Endodermal cell (in vitro differentiated cells): ENCODE measurements at regions not wholly inside any gene's neighbourhood (a gene's known extent, or its start where the extent isn't known, plus 50 kb on each side); places are given as distances from the start of the nearest gene placed in this dataset.
A peak's percentile ranks its signal among the peaks of the same experiment; 100 is the strongest.

Experiments used
- DNase-seq: peaks from one replicate; pipeline ENCODE4 v3.0.0-alpha.2; 2017
- H3K27ac ChIP-seq: 2 replicates; pipeline ENCODE4 v1.5.1; 2013; ENCODE audit warnings: mild to moderate bottlenecking, low read depth, low read length, moderate library complexity
- H3K27me3 ChIP-seq: 2 replicates; pipeline ENCODE4 v1.6.1; 2013; ENCODE audit warnings: mild to moderate bottlenecking, low read length, moderate library complexity; ENCODE audit not compliant: insufficient read depth, control insufficient read depth, poor library complexity, severe bottlenecking
- H3K36me3 ChIP-seq: 2 replicates; pipeline ENCODE4 v1.7.0; 2013; ENCODE audit warnings: mild to moderate bottlenecking, low read length, moderate library complexity; ENCODE audit not compliant: control insufficient read depth, insufficient read depth
- H3K4me1 ChIP-seq: one replicate; pipeline ENCODE4 v1.7.0; 2013; ENCODE audit warnings: low read length; ENCODE audit not compliant: control insufficient read depth, insufficient read depth
- H3K4me3 ChIP-seq: 2 replicates; pipeline ENCODE4 v1.5.1; 2013; ENCODE audit warnings: mild to moderate bottlenecking, low read length, moderate library complexity
- H3K9ac ChIP-seq: 2 replicates; pipeline ENCODE4 v1.6.1; 2013; ENCODE audit warnings: mild to moderate bottlenecking, low read length, moderate library complexity; ENCODE audit not compliant: poor library complexity, severe bottlenecking; ENCODE audit errors: extremely low read depth
- H3K9me3 ChIP-seq: 2 replicates; pipeline ENCODE4 v1.6.1; 2013; ENCODE audit warnings: mild to moderate bottlenecking, low read length, moderate library complexity; ENCODE audit not compliant: control insufficient read depth
- H3K27ac Mint-ChIP-seq: 2 replicates; pipeline ENCODE4 v1.8.0; 2020; ENCODE audit warnings: mixed read lengths
- H3K27me3 Mint-ChIP-seq: 2 replicates; pipeline ENCODE4 v1.8.0; 2021; ENCODE audit warnings: mild to moderate bottlenecking, mixed read lengths; ENCODE audit not compliant: insufficient read depth
- H3K36me3 Mint-ChIP-seq: 2 replicates; pipeline ENCODE4 v1.8.0; 2020; ENCODE audit warnings: low read depth, mixed read lengths
- H3K4me1 Mint-ChIP-seq: 2 replicates; pipeline ENCODE4 v1.8.0; 2020; ENCODE audit warnings: mixed read lengths
- H3K4me3 Mint-ChIP-seq: 2 replicates; pipeline ENCODE4 v1.8.0; 2020; ENCODE audit warnings: mild to moderate bottlenecking, moderate library complexity, mixed read lengths
- H3K9me3 Mint-ChIP-seq: 2 replicates; pipeline ENCODE4 v1.8.0; 2020; ENCODE audit warnings: mild to moderate bottlenecking, mixed read lengths
- CTCF ChIP-seq: fragments of 200-600 bp; sonication (generic); conservative IDR thresholded peaks from 2 replicates; pipeline ENCODE4 v1.5.0; 2021; ENCODE audit warnings: antibody characterized with exemption, mild to moderate bottlenecking
- WGBS, 2 experiments: methylation state at CpG; one replicate each; pipeline versions ENCODE4 v1.1.5 to v1.1.7; 2013; ENCODE audit warnings: missing lambda C conversion rate in 2 of 2, mixed read lengths in 1 of 2; ENCODE audit not compliant: insufficient coverage in 1 of 2, insufficient read length in 1 of 2; 5-methylcytosine and 5-hydroxymethylcytosine counted together

GRCh38 chr10:36023939-36024338 is 381.8 kb upstream of the FZD8 start:
- H3K36me3 ChIP-seq, result no peaks in the 10 kb centered on the region
- peaks cover 20% of the 10 kb centered on the region for H3K27me3 Mint-ChIP-seq
- DNase-seq, result peak; percentile 69
- H3K27ac Mint-ChIP-seq, result no peak overlapping the region
- no peak overlapping the region for H3K4me3 ChIP-seq
- H3K9ac ChIP-seq, result no peak overlapping the region
- no peaks in the 10 kb centered on the region for H3K9me3 ChIP-seq
- H3K36me3 Mint-ChIP-seq, result no peaks in the 10 kb centered on the region
- no peaks in the 10 kb centered on the region for H3K27me3 ChIP-seq
- no peak overlapping the region for H3K27ac ChIP-seq
- H3K4me3 Mint-ChIP-seq, result no peak overlapping the region
- peaks cover 13% of the 10 kb centered on the region for H3K4me1 Mint-ChIP-seq
- H3K9me3 Mint-ChIP-seq, result no peaks in the 10 kb centered on the region
- no peaks in the 10 kb centered on the region for H3K4me1 ChIP-seq
- no peak for TF ChIP-seq CTCF

DNA sequence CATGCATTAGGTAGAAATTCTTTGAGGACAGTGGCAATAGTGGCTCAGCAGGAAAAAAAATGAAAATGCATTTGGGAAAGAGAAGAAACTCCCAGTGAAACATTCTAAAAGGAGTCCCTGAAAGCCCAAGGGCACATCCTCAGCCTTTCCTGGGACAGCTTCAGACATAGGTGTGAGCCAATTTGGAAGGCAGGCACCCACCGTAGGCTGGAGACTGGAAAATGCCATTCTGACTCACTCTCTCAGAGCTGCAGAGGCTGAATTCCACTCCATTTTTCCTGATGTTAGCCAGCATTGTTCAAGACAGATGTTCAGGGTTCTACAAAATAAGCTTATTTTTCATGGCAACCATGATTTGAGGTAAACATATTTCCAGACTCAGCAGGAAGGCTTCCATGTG is 379.0 kb upstream of the FZD8 start:
- H3K4me1 ChIP-seq, result no peaks in the 10 kb centered on the region
- no peaks in the 10 kb centered on the region for H3K36me3 Mint-ChIP-seq
- H3K9me3 Mint-ChIP-seq, result no peaks in the 10 kb centered on the region
- no peak for DNase-seq
- no peak overlapping the region for H3K4me3 Mint-ChIP-seq
- no peak overlapping the region for H3K27ac ChIP-seq
- peaks cover 21% of the 10 kb centered on the region for H3K4me1 Mint-ChIP-seq
- TF ChIP-seq CTCF, result no peak
- H3K27me3 Mint-ChIP-seq, result peaks cover 7% of the 10 kb centered on the region
- H3K27me3 ChIP-seq, result no peaks in the 10 kb centered on the region
- H3K27ac Mint-ChIP-seq, result no peak overlapping the region
- H3K36me3 ChIP-seq, result no peaks in the 10 kb centered on the region
- no peak overlapping the region for H3K9ac ChIP-seq
- H3K4me3 ChIP-seq, result no peak overlapping the region
- WGBS, 2 experiments, result 0% methylated on average over 1 of the region's 1 CpG
- H3K9me3 ChIP-seq, result no peaks in the 10 kb centered on the region

- H3K4me3 ChIP-seq, result no peak overlapping the region
- no peaks in the 10 kb centered on the region for H3K9me3 ChIP-seq
- H3K27me3 ChIP-seq, result no peaks in the 10 kb centered on the region
- H3K4me1 ChIP-seq, result no peaks in the 10 kb centered on the region
- no peak overlapping the region for H3K9ac ChIP-seq
- Mint-ChIP-seq H3K4me1 (peaks cover 25% of the 10 kb centered on the region), H3K27ac (no peak overlapping the region), H3K36me3 (no peaks in the 10 kb centered on the region), H3K4me3 (no peak overlapping the region), H3K9me3 (no peaks in the 10 kb centered on the region), H3K27me3 (peaks cover 9% of the 10 kb centered on the region)
- DNase-seq, result no peak
- H3K36me3 ChIP-seq, result no peaks in the 10 kb centered on the region
- 94 to 100% methylated on average over 2 to 4 of the region's 4 CpGs for WGBS, 2 experiments
- no peak overlapping the region for H3K27ac ChIP-seq
- no peak for TF ChIP-seq CTCF
Measured at GRCh38 chr10:36019749-36020148, 377.7 kb upstream of the FZD8 start.
